Prostate gland (tissue), 2 donors: ENCODE measurements at regions not wholly inside any gene's neighbourhood (a gene's known extent, or its start where the extent isn't known, plus 50 kb on each side); places are given as distances from the start of the nearest gene placed in this dataset.

Source experiments
- CTCF ChIP-seq, 4 experiments: fragments of 200-600 bp in 2 of 4; fragments of 450-650 bp in 2 of 4; sonication (generic) in 2 of 4; IDR thresholded peaks; 1 replicate in 3 of 4; 2 replicates in 1 of 4; pipeline ENCODE4 v1.5.1; 2016 to 2019; ENCODE audit warnings: antibody characterized with exemption in 4 of 4, mild to moderate bottlenecking in 2 of 4, moderate library complexity in 2 of 4
- POLR2AphosphoS5 ChIP-seq: sonication (generic); formaldehyde crosslinking; IDR thresholded peaks from one replicate; pipeline ENCODE4 v1.6.1; 2017; ENCODE audit warnings: antibody characterized with exemption

- TF ChIP-seq CTCF (IDR thresholded peaks at IDR 0.05) (no peak), POLR2AphosphoS5 (no peak)
These were observed 58.4 kb upstream of the RAPGEF1 start for GRCh38 chr9:131798246-131798645.
